ENCODE measurements at regions not wholly inside any gene's neighbourhood (a gene's known extent, or its start where the extent isn't known, plus 50 kb on each side); places are given as distances from the start of the nearest gene placed in this dataset.

- TF ChIP-seq YY1 (IDR thresholded peaks at IDR 0.05; ENCODE audit: low read depth) (no peak), REST (IDR thresholded peaks at IDR 0.05; ENCODE audit: low read depth) (no peak), NFIC (IDR thresholded peaks at IDR 0.05) (no peak)
These were observed 62.5 kb upstream of the CXCL14 start for GRCh38 chr5:135641319-135641718.

Measured in Ishikawa (cell line).